GM18517 (cell line): ENCODE measurements at regions not wholly inside any gene's neighbourhood (a gene's known extent, or its start where the extent isn't known, plus 50 kb on each side); places are given as distances from the start of the nearest gene placed in this dataset.
"Not testable (repeated sequence)": the region's sequence is repeated elsewhere in the genome, so short reads cannot be mapped to it uniquely, and the experiment has no call there.

Source experiments
- ATAC-seq: cut with Tn5 transposase; IDR thresholded peaks from one replicate; pipeline ENCODE4 v1.9.1; 2021; ENCODE audit warnings: mild to moderate bottlenecking, moderate library complexity; ENCODE audit not compliant: unreplicated experiment

DNA sequence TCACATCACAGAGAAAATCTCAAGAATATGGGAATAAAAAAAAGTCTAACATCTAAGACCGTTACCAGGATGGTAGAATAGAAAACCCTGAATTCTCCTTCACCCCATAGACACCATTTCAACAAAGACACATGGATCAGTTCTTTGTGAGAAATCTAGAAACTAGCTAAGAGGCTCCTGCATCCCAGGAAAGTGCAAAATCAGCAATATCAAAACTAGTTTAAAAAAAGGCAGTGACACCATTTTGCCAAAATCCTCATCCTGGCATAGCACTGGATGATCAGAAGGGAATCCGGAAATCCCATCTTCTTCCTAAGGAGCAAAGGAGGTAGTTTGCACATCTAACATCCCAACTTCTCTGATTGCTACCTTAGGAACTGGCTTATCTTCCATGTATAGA is 88.9 kb upstream of the MAGEE2 start:
- no peak for ATAC-seq

DNA sequence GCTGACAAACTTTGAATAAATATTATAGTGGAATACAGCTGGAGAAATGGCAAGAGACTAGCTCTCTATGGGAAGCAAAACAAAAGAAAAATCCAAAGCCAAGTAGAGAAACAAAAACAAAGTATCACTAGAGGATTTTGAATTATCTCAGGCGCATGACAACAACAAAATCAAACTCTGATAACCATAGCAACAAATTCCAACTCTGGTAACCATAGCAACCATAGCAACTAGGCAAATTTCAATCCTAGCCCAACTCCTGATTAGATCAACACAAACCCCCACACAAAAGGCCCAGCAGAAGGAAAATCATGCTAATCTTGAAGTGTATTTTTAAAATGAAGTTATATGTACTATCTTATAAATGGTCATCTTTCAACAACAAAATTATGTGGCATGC is 98.4 kb upstream of the MAGEE2 start:
- no peak for ATAC-seq

DNA sequence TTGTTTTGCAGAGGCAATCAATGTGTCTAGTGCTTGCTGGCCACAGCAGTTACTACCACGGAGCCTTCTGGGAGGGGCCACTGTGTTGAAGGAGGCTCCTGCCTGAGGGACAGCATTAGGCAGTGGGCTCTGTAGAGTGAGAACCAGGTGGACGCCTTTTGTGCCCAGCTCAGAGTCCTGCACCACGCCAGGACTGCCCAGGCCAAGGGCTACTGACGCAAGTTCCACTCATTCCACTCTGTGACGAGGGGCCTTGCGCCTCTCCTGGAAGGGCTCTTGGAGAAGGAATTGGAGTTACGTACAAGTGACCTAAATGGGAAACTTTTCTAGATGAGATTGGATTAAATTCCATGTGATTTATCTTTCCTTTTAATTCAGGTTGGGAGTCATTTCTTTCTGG is 102.8 kb upstream of the MAGEE2 start:
- no peak for ATAC-seq

DNA sequence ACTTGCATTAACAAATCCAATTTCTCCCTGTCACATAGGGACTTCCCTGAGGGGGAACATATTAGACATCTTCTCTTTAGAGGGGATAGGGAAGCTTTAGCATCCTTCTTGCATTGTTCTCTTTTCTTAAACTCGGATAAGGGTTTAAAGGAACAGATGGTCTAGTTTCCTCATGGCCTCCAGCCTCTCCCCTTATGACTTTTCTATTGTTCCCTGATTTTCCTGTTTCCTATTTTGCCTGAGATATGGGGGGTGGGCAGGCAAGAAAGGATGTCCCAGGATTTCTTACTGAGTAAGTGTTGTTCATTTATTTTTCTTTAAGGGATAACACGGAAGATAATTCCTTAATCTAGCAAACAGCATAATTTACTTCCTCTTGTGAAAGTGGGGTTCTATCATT is 107.7 kb upstream of the MAGEE2 start:
- no peak for ATAC-seq

DNA sequence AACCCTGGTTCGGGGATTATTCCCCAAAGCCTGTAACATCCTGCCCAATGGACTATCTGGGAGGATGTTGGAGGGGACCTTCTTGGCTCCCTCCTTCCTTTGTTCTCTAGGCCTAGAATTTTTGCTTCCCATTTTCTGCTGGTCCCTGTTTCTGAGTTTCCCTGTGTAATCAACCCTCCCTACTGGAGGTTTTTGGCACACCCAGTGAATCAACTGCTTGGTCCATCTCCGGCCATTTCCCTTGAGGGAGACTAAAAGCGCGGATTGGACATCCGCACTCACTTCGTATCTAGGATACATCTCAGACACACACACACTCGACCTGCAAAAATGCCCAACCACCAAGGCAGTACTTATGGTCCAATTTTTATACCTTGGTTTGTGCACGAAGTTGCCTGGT is 108.2 kb upstream of the MAGEE2 start:
- no peak for ATAC-seq

DNA sequence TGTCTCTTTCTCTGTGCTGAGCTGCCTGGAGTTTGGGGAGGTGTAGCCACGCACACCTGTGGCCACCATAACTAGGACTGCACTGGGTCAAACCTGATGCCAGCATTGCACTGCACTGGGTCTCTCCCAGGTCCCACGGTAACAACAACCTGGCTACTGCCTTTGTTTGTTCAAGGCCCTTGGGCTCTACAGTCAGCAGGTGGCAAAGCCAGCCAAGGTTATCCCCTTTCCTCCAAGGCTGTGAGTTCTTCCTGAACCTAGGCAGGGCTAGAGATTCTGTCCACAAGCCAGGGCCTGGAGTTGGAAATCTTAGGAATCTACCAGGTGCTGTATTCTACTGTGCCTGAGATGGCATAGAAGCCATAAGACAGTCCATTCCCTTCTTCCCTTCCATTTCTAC is 126.7 kb upstream of the MAGEE2 start:
- ATAC-seq: no peak

DNA sequence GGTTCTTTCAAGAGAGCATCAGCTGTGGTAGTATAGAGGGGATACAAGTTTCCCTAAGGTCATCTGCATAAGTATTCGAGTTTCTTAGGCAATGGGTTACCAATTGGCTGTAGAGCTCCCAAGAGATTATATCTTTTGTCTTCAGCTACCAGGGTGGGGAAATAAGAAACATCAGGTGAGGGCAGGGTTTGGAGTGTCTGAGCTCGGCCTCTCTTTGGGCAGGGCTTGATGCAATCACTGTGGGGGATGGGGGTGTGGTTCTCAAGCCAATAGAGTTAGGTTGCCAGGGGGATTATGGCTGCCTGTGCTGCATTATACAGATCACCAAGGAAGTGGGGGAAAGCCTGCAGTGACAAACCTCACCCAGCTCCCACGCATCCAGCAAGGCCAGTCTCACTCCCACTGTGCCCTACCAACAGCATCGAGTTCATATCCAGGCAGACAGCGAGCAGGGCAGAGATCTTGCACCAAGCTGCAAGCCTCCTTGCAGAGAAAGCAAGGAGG is 172.1 kb upstream of the MAGEE2 start:
- ATAC-seq: no peak

DNA sequence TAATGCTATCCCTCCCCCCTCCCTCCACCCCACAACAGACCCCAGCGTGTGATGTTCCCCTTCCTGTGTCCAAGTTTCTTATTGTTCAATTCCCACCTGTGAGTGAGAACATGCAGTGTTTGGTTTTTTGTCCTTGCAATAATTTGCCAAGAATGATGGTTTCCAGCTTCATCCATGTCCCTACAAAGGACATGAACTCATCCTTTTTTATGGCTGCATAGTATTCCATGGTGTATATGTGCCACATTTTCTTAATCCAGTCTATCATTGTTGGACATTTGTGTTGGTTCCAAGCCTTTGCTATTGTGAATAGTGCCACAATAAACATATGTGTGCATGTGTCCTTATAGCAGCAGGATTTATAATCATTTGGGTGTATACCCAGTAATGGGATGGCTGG is 176.3 kb upstream of the MAGEE2 start:
- not testable (repeated sequence) for ATAC-seq

DNA sequence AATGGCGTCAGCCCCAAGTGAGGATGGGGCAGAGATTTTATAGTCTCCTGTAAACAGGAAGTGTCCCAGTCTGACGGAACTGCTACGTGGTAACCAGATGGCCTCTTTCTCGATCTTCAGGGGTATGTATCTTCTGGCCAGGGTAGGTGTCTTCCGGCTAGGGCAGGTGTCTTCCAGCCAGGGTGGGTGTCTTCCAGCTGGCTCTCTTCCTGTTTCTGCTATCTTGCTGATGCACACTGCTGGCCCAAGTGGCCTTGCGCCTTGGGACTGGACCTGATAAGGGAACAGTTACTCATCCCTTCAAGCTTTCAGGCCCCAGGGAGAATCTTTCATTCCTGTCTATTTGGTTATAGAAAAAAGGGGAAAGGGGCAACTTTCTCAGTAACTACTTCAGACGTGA is 178.7 kb upstream of the MAGEE2 start:
- ATAC-seq: no peak

DNA sequence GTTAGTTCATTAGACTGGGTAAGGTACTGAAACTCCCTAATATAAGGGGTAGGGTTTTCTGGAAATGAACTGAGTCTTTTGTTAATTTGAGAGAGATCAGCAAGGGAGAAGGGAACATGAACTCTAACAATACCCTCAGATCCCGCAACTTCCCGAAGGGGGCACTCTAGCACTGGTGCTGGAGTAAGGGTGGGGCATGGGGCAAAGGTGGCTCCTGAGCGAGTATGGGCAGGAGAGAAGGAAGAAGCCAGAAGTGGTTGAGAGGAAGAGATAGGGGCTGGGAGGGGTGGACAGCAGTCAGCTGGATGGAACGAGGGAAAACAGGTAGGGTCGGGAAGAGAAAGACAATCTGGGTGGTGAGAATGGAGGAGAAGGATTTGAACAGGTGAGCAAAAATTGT is 183.2 kb upstream of the MAGEE2 start:
- no peak for ATAC-seq

DNA sequence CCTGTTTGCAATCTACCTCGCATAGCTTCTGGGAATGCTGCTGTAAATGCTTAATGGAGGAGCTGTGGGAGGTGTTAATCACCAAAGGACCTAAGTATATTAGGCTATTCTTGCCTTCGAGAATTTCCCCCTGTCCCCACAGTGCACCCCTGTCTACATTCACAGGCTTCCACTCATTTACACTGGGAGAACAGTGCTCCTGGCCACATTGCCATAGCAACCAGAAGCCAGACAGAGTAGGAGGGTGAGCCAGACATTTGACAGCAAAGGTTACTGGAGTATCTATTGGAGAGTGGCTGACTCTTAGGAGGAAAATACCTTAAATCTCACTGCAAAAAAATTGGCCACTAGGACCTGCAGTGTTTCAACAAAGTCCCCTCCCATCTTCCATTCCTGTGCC is 185.9 kb upstream of the PBDC1 start:
- no peak for ATAC-seq

DNA sequence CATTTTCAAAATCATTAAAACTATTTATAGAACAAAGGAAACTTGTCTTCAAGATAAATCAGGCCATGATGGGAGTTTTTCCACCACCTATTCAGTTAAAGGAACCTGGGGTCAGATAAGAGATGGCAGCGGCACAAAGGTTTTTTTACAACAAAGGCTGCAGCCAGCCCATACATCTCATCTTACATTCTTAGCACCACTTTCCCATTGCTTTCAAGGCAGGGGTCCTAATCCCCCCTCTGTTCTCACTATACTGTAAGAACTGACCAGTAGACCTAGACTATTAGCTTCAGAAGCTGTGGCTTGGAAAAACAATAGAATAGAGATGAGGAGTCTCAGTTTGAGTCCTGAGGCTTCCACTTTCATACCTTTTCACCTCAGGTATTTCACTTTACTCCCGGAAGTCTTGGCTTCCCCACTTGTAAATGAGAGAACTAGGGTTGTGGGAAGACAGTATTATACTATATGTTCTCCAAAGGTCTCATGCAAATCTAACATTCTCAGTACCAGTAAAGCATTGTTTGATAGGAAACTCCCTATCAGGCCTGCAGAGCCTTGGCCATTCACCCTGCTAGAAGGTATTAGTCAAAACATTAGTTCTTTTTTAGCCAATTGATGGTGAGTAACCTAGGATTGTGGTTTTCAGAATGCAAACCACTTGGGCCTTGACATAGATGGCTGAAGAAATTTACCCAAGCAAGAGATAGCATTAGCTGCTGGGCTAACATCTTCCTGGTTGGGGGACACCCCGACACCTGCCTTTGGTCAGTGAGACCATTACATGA is 182.9 kb upstream of the PBDC1 start:
- ATAC-seq: peak; percentile 82

DNA sequence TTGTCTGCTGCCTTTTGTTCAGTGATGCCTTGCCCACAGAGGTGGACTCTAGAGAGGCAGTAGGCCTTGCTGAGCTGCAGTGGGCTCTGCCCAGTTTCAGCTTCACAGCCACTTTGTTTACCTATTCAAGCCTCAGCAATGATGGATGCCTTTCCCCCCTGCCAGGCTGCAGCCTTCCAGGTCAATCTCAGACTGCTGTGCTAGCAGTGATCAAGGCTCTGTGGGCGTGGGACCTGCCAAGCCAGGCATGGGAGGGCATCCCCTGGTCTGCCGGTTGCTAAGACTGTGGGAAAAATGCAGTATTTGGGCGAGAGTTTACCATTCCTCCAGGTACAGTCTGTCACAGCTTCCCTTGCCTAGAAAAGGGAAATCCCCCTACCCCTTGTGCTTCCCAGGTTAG is 175.2 kb upstream of the PBDC1 start:
- ATAC-seq: no peak

DNA sequence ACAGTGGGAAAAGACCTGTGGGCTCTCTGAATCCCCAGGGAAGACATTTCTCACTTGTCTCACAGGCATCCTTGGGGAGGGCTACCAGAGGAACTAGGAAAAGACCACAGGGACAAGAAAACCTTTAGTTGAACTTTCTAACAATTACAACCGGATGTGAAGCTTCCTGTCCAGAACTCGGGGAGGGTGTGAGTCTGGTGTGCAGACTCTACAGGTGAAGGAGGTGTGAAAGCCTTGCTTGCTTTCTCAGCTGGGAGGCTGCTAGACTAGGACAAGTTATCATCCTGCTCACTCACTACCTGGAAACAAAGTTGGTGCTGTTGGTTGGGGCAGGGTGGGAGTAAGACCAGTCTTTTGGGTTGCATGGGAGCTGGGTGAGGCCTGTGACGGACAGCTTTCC is 158.5 kb upstream of the PBDC1 start:
- no peak for ATAC-seq

DNA sequence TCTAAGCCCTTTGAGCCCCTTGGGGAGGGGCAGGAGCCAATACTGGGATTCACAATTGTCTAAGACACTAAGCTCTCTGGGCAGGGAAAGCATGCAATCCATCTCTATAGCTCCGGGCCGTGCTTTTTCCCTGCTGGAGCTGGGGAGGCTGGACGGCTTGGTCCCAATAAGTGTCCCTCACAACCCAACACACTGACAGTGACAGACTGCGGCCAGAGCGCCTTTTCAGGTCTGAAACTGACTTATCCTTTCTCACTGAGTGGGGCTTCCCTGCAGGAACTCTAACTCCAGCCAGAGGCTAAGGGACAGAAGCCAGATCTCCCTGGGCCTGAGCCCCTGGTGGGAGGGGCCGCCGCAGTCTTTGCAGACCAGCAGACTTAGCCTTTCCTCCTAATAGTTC is 146.6 kb upstream of the PBDC1 start:
- ATAC-seq: no peak

DNA sequence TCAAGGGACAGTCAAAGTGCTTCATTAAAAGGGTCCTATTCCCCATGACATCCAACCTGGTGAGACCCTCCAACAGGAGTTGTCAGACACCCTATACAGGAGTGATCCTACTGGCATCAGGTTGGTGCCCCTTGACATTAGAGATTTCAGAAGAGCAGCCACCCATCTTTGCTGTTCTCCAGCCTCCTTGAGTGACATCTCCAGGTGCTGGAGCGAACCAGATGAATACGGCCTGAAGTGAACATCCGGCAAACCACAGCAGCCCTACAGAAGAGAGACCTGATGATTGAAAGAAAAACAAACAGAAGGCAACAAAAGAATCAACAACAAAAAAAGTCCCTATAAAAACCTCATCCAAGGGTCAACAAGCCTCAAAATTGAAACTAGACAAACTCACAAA is 146.1 kb upstream of the PBDC1 start:
- ATAC-seq: no peak

DNA sequence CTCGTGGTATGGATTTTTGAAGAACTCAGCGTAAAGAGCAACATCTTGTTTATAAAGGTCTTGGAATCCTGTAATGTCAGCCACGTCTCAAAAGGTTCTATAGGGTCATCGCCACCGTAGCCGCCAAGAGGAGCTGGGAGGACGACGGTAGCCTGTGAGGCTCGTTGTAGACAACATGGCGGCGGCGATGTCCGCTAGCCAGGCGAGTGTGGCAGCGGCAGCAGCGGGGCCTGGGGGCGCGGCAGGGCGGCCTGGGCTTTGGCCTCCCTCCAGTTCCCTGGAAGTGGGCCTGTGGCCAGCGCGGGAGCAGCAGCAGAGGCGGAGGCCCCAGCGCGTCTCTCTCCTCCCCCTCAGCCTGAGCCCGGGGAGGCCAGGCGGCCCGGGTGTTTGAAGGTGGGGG is 143.5 kb upstream of the PBDC1 start:
- ATAC-seq: no peak

DNA sequence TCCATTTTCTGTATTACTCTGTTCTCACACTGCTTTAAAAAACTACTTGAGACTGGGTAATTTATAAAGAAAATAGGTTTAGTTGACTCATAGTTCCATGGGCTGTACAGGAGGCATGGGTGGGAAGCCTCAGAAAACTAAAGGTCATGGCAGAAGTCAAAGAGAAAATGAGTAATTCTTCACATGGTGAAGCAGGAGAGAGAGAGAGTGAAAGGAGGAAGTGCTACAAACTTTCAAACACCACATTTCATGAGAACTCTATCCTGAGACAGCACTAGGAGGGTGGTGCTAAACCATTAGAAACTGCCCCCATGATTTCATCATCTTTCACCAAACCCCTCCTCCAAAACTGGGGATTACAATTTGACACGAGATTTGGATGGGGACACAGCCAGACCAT is 108.0 kb upstream of the PBDC1 start:
- ATAC-seq: no peak

DNA sequence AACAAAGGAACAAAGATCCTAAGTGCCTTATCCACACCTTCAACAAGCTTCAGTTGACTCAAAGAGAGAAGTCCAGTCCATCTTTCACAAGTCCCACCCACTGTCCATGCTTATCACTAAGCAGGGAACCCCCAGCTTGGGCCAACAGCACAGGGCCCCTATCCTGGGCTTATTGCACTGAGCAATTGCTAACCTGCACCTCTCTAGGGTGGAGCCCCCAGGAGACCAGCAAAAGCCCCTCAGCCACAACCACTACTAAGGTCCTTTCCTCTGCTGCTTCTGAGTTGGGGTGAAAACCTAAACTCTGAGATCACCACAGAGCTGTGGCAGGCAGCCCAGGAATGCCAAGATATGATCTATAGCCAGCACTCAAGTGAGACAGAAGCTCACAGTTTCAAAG is 96.7 kb upstream of the PBDC1 start:
- ATAC-seq: no peak

DNA sequence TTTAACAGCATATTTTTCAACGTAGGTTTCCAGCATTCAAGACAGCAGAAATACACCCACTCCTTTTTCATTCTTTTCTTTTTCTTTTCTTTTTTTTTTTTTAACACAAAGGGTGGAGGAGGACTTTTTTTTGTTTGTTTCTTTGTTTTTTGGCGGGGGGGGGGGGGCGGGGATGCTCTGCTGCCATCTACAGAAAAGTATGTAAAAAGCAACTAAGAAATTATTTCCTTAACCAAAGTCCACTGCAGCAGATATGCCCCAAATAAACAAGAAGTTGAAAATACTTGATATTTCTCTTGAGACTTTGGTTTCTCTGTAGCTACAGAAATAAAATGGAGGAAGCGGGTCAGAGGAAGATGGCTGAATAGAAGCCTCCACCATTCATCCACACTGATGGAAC is 63.2 kb upstream of the PBDC1 start:
- no peak for ATAC-seq
